ENCODE measurements at regions not wholly inside any gene's neighbourhood (a gene's known extent, or its start where the extent isn't known, plus 50 kb on each side); places are given as distances from the start of the nearest gene placed in this dataset.

- peak; percentile 29 for DNase-seq (ENCODE audit: low read depth)
Observed at GRCh38 chr10:44011603-44011981, 362.9 kb upstream of the ZNF32 start.

GRCh38 chr10:44010873-44011602 is 362.4 kb upstream of the ZNF32 start:
- H3K4me3 ChIP-seq (ENCODE audit: low read depth, low read length): no peak overlapping the region; the same call in 1 of the 2 replicates
- peak; percentile 93 for DNase-seq (ENCODE audit: low read depth)
- TF ChIP-seq CTCF (IDR thresholded peaks at IDR 0.05; ENCODE audit: insufficient read depth, low read depth, low read length, missing control alignments): no peak

More at GRCh38 chr10:44011603-44011981, 362.9 kb upstream of the ZNF32 start:
- H3K4me3 ChIP-seq (ENCODE audit: low read depth, low read length): no peak overlapping the region; the same call in 1 of the 2 replicates
- TF ChIP-seq CTCF (IDR thresholded peaks at IDR 0.05; ENCODE audit: insufficient read depth, low read depth, low read length, missing control alignments): no peak

- DNase-seq (ENCODE audit: low read depth): no peak
- H3K4me3 ChIP-seq (ENCODE audit: low read depth, low read length): no peak overlapping the region
- no peak for TF ChIP-seq CTCF (IDR thresholded peaks at IDR 0.05; ENCODE audit: insufficient read depth, low read depth, low read length, missing control alignments)
Observed at GRCh38 chr10:44009891-44010632, 361.4 kb upstream of the ZNF32 start.

- no peak for DNase-seq (ENCODE audit: low read depth)
- TF ChIP-seq CTCF (IDR thresholded peaks at IDR 0.05; ENCODE audit: insufficient read depth, low read depth, low read length, missing control alignments): no peak
- no peak overlapping the region for H3K4me3 ChIP-seq (ENCODE audit: low read depth, low read length)
Observed at GRCh38 chr10:44008917-44009709, 360.4 kb upstream of the ZNF32 start.

- peak; percentile 87 for DNase-seq (ENCODE audit: low read depth)
- TF ChIP-seq CTCF (IDR thresholded peaks at IDR 0.05; ENCODE audit: insufficient read depth, low read depth, low read length, missing control alignments): no peak
- H3K4me3 ChIP-seq (ENCODE audit: low read depth, low read length): no peak overlapping the region
Observed at GRCh38 chr10:44008270-44008916, 359.7 kb upstream of the ZNF32 start.

- no peak overlapping the region for H3K4me3 ChIP-seq (ENCODE audit: low read depth, low read length)
- DNase-seq (ENCODE audit: low read depth): no peak
- no peak for TF ChIP-seq CTCF (IDR thresholded peaks at IDR 0.05; ENCODE audit: insufficient read depth, low read depth, low read length, missing control alignments)
Observed at GRCh38 chr10:44006771-44007170, 358.1 kb upstream of the ZNF32 start.

Measured in GM12865 (cell line).